H7 (cell line): ENCODE measurements at regions not wholly inside any gene's neighbourhood (a gene's known extent, or its start where the extent isn't known, plus 50 kb on each side); places are given as distances from the start of the nearest gene placed in this dataset.
"Not testable (repeated sequence)": the region's sequence is repeated elsewhere in the genome, so short reads cannot be mapped to it uniquely, and the experiment has no call there.

Experiments
- DNase-seq: peaks from one replicate; pipeline ENCODE4 v3.0.0; 2012
- H3K27me3 ChIP-seq: 2 replicates; pipeline ENCODE4 v1.6.0; 2011; ENCODE audit warnings: mild to moderate bottlenecking, low read length; ENCODE audit not compliant: control insufficient read depth, insufficient read depth
- H3K36me3 ChIP-seq: replicated peaks from 2 replicates; pipeline ENCODE4 v1.5.1; 2011; ENCODE audit warnings: low read length; ENCODE audit not compliant: control insufficient read depth, insufficient read depth
- H3K4me3 ChIP-seq: 2 replicates; pipeline ENCODE4 v1.5.1; 2011; ENCODE audit warnings: low read depth, mild to moderate bottlenecking, control low read depth, low read length, moderate library complexity; ENCODE audit not compliant: insufficient read depth

DNA sequence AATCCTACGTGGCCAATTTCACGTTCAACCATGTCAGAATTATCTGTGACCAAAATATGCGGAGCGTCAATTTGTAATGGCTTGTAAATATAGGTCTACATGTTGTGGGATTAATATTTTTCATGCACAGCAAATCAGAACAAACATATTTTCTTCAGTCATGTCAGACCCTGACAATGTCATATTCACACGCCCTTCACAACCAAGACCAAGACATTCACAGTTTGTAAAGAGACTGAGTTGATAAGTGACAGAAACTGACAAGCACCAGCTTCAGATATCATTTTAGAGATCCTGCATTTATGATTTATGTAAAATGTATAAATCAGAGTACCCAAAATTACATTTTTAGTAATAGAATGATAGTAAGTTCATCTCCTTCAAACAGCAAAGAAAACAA, 57.3 kb upstream of the NOVA1 start:
- Histone ChIP-seq H3K27me3 (no peaks in the 10 kb centered on the region), H3K36me3 (no peaks in the 10 kb centered on the region), H3K4me3 (no peak overlapping the region)
- DNase-seq: no peak

DNA sequence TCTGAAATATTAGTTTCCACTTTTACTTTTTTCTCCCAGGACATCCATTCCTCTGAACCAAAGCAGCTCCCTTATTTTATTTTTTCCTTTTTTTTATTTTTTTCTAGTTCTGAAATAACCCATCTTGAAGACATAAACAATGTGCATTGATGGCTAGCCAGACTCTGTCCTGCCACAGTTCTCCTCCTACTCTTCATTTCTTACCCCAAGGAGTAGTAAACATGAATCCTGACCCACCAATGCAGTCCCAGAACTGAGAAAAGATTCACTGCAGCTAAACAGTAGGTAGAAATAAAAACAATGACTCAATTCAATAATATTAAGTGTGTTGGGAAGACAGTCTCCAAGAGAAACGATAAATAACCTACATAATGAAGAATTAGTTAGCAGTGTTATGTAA, 65.7 kb upstream of the NOVA1 start:
- H3K36me3 ChIP-seq: no peaks in the 10 kb centered on the region
- no peak for DNase-seq
- H3K4me3 ChIP-seq: no peak overlapping the region
- no peaks in the 10 kb centered on the region for H3K27me3 ChIP-seq

- H3K36me3 ChIP-seq, DNase-seq, H3K27me3 ChIP-seq: not testable (repeated sequence)
- H3K4me3 ChIP-seq: peak overlapping the region; percentile 8
Observed at GRCh38 chr14:26678732-26679420, 81.0 kb upstream of the NOVA1 start.

DNA sequence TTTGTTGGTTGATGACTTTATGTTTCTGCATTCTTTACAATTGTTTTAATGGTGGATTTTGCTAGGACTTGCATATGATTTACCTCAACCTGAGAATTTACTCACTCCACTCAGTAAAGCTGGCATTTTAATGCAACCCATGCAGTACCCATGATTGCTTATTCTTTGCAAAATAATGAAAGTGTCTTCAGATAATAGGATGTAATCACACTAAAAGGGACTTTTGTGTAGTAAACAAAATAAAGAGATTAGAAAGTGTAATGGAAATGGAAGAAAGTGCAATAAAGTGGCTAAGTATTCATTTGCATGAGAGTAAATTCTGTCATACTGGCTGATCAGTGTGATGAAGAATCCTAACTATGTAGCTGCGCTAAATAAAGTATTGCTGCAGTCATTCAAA, 87.6 kb upstream of the NOVA1 start:
- H3K4me3 ChIP-seq: no peak overlapping the region
- H3K36me3 ChIP-seq: no peaks in the 10 kb centered on the region
- no peaks in the 10 kb centered on the region for H3K27me3 ChIP-seq
- no peak for DNase-seq

- no peak for DNase-seq
- Histone ChIP-seq H3K36me3 (no peaks in the 10 kb centered on the region), H3K4me3 (no peak overlapping the region), H3K27me3 (no peaks in the 10 kb centered on the region)
Observed at GRCh38 chr14:26687301-26687837, 89.5 kb upstream of the NOVA1 start.

DNA sequence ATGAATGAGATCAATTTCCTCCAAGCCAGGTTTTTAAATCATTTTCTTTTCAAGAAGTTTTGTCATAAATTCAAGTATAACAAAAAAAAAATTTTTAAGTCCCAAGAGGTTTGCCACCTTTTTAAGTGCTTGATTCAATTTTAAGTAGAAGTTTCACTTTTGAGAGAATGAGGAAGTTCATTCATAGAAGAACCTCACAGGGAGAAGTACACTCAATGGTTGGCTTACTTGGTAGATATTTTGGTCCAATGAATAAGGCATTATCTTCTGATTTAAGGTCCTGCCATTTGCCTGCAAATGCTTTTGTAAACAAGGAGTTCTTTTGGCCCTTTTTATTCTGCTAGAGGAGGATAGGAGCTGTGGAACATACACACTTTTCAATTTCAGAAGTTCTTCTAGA, 96.7 kb upstream of the NOVA1 start:
- no peaks in the 10 kb centered on the region for H3K36me3 ChIP-seq
- DNase-seq: no peak
- H3K27me3 ChIP-seq: no peaks in the 10 kb centered on the region
- no peak overlapping the region for H3K4me3 ChIP-seq

- no peaks in the 10 kb centered on the region for H3K27me3 ChIP-seq
- no peak for DNase-seq
- H3K36me3 ChIP-seq: no peaks in the 10 kb centered on the region
- no peak overlapping the region for H3K4me3 ChIP-seq
Observed at GRCh38 chr14:26702721-26703230, 104.9 kb upstream of the NOVA1 start.

GRCh38 chr14:26703686-26704366, 106.0 kb upstream of the NOVA1 start:
- Histone ChIP-seq H3K4me3 (no peak overlapping the region), H3K27me3 (no peaks in the 10 kb centered on the region), H3K36me3 (no peaks in the 10 kb centered on the region)
- no peak for DNase-seq

DNA sequence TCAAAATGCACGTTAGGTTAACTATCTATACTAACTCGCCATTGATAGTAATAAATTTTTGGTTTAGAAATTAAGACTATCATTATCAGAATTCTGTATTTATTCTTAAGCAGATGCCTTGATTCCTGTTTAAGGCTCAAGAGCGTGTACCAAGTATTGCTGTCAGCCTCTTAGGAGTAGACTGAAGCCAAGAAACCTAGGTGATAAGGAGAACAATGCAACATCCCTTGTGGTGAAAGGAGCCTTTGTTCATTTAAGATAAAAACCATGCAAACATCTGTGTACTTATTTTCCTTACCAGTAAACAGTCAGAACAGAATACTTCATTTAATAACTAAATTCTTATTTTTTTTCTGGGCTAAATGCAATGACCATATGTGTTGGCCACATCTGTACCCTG, 109.4 kb upstream of the NOVA1 start:
- Histone ChIP-seq H3K27me3 (no peaks in the 10 kb centered on the region), H3K4me3 (no peak overlapping the region), H3K36me3 (no peaks in the 10 kb centered on the region)
- DNase-seq: no peak

GRCh38 chr14:26709019-26709418, 111.2 kb upstream of the NOVA1 start:
- Histone ChIP-seq H3K4me3 (no peak overlapping the region), H3K36me3 (no peaks in the 10 kb centered on the region), H3K27me3 (no peaks in the 10 kb centered on the region)
- DNase-seq: no peak

DNA sequence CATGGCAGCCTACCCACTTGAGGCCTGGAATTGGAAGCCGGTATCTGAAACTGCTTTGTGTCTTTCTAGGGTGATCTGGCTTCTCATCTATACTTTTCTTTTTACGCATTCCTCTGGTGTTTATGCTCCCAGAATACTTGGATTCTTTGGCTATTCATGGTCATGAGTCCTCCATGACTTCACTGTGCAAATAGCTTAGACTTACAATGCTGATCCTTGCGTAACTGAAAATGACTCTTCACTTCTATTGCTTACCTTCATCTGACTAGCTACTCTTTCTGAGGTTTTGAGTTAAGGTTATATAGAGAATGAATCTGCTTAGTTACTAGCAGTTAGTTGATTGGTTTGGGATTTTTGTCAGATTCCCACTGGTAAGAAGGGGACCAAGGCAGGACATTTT, 121.7 kb upstream of the NOVA1 start:
- Histone ChIP-seq H3K4me3 (no peak overlapping the region), H3K36me3 (no peaks in the 10 kb centered on the region), H3K27me3 (no peaks in the 10 kb centered on the region)
- DNase-seq: no peak

GRCh38 chr14:26722258-26722657, 124.4 kb upstream of the NOVA1 start:
- no peak for DNase-seq
- H3K36me3 ChIP-seq: no peaks in the 10 kb centered on the region
- no peaks in the 10 kb centered on the region for H3K27me3 ChIP-seq
- no peak overlapping the region for H3K4me3 ChIP-seq

- no peak for DNase-seq
- no peak overlapping the region for H3K4me3 ChIP-seq
- no peaks in the 10 kb centered on the region for H3K36me3 ChIP-seq
- H3K27me3 ChIP-seq: no peaks in the 10 kb centered on the region
Observed at GRCh38 chr14:26729851-26730250, 132.0 kb upstream of the NOVA1 start.

- peak; percentile 19 for DNase-seq
- H3K36me3 ChIP-seq: no peaks in the 10 kb centered on the region
- no peaks in the 10 kb centered on the region for H3K27me3 ChIP-seq
- no peak overlapping the region for H3K4me3 ChIP-seq
Observed at GRCh38 chr14:26730929-26731618, 133.2 kb upstream of the NOVA1 start.

DNA sequence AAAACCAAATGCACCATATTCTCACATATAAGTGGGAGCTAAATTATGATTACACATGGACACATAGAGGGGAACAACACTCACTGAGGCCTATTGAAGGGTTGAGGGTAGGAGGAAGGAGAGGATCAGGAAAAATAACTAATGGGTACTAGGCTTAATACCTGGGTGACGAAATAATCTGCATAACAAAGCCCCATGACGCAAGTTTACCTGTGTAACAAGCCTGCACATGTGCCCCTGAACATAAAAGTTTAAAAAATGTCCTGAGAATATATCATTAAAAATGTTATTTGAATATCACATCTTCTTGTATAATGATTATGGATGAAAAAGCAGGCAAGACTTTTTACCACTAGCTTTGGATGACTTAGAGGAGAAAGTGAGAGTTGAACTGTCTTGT, 138.0 kb upstream of the NOVA1 start:
- Histone ChIP-seq H3K36me3 (no peaks in the 10 kb centered on the region), H3K27me3 (no peaks in the 10 kb centered on the region), H3K4me3 (no peak overlapping the region)
- no peak for DNase-seq
